ENCODE measurements at regions not wholly inside any gene's neighbourhood (a gene's known extent, or its start where the extent isn't known, plus 50 kb on each side); places are given as distances from the start of the nearest gene placed in this dataset.

GRCh38 chr2:109046925-109047508, 58.0 kb upstream of the EDAR start:
- TF ChIP-seq, protein P1, sequence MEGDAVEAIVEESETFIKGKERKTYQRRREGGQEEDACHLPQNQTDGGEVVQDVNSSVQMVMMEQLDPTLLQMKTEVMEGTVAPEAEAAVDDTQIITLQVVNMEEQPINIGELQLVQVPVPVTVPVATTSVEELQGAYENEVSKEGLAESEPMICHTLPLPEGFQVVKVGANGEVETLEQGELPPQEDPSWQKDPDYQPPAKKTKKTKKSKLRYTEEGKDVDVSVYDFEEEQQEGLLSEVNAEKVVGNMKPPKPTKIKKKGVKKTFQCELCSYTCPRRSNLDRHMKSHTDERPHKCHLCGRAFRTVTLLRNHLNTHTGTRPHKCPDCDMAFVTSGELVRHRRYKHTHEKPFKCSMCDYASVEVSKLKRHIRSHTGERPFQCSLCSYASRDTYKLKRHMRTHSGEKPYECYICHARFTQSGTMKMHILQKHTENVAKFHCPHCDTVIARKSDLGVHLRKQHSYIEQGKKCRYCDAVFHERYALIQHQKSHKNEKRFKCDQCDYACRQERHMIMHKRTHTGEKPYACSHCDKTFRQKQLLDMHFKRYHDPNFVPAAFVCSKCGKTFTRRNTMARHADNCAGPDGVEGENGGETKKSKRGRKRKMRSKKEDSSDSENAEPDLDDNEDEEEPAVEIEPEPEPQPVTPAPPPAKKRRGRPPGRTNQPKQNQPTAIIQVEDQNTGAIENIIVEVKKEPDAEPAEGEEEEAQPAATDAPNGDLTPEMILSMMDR (IDR thresholded peaks at IDR 0.05) = no peak
- no peak for TF ChIP-seq POLR2A (IDR thresholded peaks at IDR 0.05)
- no peak for TF ChIP-seq EP300 (IDR thresholded peaks at IDR 0.05)
- no peak for TF ChIP-seq POLR2AphosphoS5 (IDR thresholded peaks at IDR 0.05)
